ENCODE measurements at regions not wholly inside any gene's neighbourhood (a gene's known extent, or its start where the extent isn't known, plus 50 kb on each side); places are given as distances from the start of the nearest gene placed in this dataset.

DNA sequence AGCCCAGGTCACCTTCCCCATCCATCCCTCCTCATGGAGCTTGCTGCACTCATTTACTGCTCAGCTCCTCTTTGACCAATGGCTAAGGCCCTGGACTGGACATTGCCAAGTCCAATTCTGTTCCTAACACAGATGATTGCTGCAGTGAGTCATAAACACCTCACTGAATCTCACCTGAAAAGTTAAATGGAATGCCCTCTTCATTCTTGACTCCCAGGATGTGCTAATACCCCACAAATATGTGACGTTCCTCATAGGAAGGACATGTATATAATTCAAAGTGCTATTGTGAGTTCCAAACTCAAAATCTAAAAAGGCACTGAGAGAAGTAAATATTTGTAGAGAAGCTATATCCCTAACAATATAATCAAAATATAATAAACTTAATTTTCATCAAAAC lies 73.5 kb upstream of the DLX6 start:
- Histone ChIP-seq H3K27me3 (replicated peaks; ENCODE audit: insufficient read depth) (no peaks in the 10 kb centered on the region), H3K4me3 (no peak overlapping the region), H4K20me1 (ENCODE audit: insufficient read depth) (no peaks in the 10 kb centered on the region), H3K9ac (no peak overlapping the region), H3K9me2 (ENCODE audit: insufficient read depth) (no peaks in the 10 kb centered on the region), H3K4me2 (ENCODE audit: unreplicated experiment) (no peak overlapping the region), H3F3A (ENCODE audit: insufficient read depth) (no peaks in the 10 kb centered on the region), H3K9me3 (ENCODE audit: low read depth) (no peaks in the 10 kb centered on the region), H3K79me2 (ENCODE audit: insufficient read depth) (no peaks in the 10 kb centered on the region), H3K4me1 (ENCODE audit: insufficient read depth) (no peaks in the 10 kb centered on the region), H3K27ac (no peak overlapping the region), H3K36me3 (ENCODE audit: low read depth) (no peaks in the 10 kb centered on the region), H2AFZ (no peak overlapping the region)
- no peak for DNase-seq
- TF ChIP-seq EZH2phosphoT487 (IDR thresholded peaks at IDR 0.05; ENCODE audit: insufficient read depth, low read depth) (no peak), EZH2 (IDR thresholded peaks at IDR 0.05; ENCODE audit: insufficient read depth, poor library complexity, severe bottlenecking) (no peak)
- WGBS, 2 experiments (ENCODE audit: low coverage in 1 of 2, low lambda C conversion rate in 2 of 2, missing lambda C conversion rate in 2 of 2) = 38 to 49% methylated on average over 1 of the region's 1 CpG
- in situ Hi-C loops (cut with MboI) = no loop called here

DNA sequence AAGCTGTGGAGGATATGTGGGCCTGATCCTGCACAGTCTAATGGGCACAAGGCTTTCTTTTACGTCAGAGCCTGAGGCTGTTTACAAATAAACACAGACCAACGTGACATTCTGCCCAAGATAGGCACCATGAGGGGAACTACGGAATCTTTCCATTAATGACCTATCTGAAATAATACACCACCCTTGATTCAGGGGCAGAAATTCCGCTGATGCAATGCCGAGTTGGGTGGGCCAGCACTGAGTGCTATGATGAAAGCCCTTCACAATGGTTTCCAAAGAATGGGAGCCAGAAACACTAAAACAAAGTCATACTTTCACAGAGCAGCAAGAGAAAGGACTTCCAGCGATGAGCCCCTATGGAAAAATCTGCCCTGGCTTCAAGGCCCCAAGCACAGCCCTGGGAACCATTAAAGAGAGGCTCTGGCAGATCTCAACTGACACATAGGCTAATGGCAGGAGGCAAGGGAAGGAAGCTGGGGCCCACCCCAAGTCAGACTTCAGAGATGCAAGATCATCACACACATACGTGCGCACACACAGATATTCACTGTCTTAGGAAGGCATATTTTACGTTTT lies 72.2 kb upstream of the DLX6 start:
- WGBS, 2 experiments (ENCODE audit: low coverage in 1 of 2, low lambda C conversion rate in 2 of 2, missing lambda C conversion rate in 2 of 2) = 4 to 7% methylated on average over 9 of the region's 9 CpGs
- H2AFZ ChIP-seq = no peak overlapping the region
- H3K9ac ChIP-seq = no peak overlapping the region
- H3K27me3 ChIP-seq (replicated peaks; ENCODE audit: insufficient read depth) = no peaks in the 10 kb centered on the region
- no peak for DNase-seq
- no peaks in the 10 kb centered on the region for H3K9me3 ChIP-seq (ENCODE audit: low read depth)
- no peaks in the 10 kb centered on the region for H3K9me2 ChIP-seq (ENCODE audit: insufficient read depth)
- H4K20me1 ChIP-seq (ENCODE audit: insufficient read depth) = no peaks in the 10 kb centered on the region
- H3K27ac ChIP-seq = no peak overlapping the region
- H3K36me3 ChIP-seq (ENCODE audit: low read depth) = no peaks in the 10 kb centered on the region
- no peak overlapping the region for H3K4me2 ChIP-seq (ENCODE audit: unreplicated experiment)
- no peak for TF ChIP-seq EZH2phosphoT487 (IDR thresholded peaks at IDR 0.05; ENCODE audit: insufficient read depth, low read depth)
- no peak for TF ChIP-seq EZH2 (IDR thresholded peaks at IDR 0.05; ENCODE audit: insufficient read depth, poor library complexity, severe bottlenecking)
- H3K4me3 ChIP-seq = no peak overlapping the region
- no peaks in the 10 kb centered on the region for H3K79me2 ChIP-seq (ENCODE audit: insufficient read depth)
- in situ Hi-C loops (cut with MboI) = no loop called here
- H3K4me1 ChIP-seq (ENCODE audit: insufficient read depth) = no peaks in the 10 kb centered on the region
- no peaks in the 10 kb centered on the region for H3F3A ChIP-seq (ENCODE audit: insufficient read depth)

DNA sequence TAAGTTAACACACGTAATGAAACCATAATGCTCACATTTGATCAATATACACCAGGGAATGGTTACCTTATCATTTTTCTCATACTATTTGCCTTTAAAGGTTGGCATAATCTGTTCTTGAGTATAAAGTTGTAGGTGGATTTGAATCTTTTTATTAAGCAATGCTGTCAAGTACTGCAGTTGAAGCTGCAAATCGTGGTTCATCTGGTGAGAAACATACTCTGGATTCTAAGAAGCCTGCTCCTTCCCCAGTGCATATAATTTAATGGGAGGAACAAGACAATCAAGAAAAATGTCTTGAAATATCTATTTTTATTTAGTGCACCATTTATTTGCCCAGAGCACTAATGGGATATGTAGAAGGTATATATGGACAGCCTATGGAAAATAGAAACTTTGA lies 68.7 kb upstream of the DLX6 start:
- Histone ChIP-seq H3K27me3 (replicated peaks; ENCODE audit: insufficient read depth) (no peaks in the 10 kb centered on the region), H3K4me1 (ENCODE audit: insufficient read depth) (no peaks in the 10 kb centered on the region), H3K9me2 (ENCODE audit: insufficient read depth) (no peaks in the 10 kb centered on the region), H3K79me2 (ENCODE audit: insufficient read depth) (no peaks in the 10 kb centered on the region), H2AFZ (no peak overlapping the region), H3K27ac (no peak overlapping the region), H3K9ac (no peak overlapping the region), H3K36me3 (ENCODE audit: low read depth) (no peaks in the 10 kb centered on the region), H3K4me2 (ENCODE audit: unreplicated experiment) (no peak overlapping the region), H3K9me3 (ENCODE audit: low read depth) (no peaks in the 10 kb centered on the region), H3K4me3 (no peak overlapping the region), H4K20me1 (ENCODE audit: insufficient read depth) (no peaks in the 10 kb centered on the region), H3F3A (ENCODE audit: insufficient read depth) (no peaks in the 10 kb centered on the region)
- 15 to 18% methylated on average over 2 of the region's 2 CpGs for WGBS, 2 experiments (ENCODE audit: low coverage in 1 of 2, low lambda C conversion rate in 2 of 2, missing lambda C conversion rate in 2 of 2)
- DNase-seq = no peak
- TF ChIP-seq EZH2phosphoT487 (IDR thresholded peaks at IDR 0.05; ENCODE audit: insufficient read depth, low read depth) (no peak), EZH2 (IDR thresholded peaks at IDR 0.05; ENCODE audit: insufficient read depth, poor library complexity, severe bottlenecking) (no peak)
- in situ Hi-C loops (cut with MboI) = no loop called here

DNA sequence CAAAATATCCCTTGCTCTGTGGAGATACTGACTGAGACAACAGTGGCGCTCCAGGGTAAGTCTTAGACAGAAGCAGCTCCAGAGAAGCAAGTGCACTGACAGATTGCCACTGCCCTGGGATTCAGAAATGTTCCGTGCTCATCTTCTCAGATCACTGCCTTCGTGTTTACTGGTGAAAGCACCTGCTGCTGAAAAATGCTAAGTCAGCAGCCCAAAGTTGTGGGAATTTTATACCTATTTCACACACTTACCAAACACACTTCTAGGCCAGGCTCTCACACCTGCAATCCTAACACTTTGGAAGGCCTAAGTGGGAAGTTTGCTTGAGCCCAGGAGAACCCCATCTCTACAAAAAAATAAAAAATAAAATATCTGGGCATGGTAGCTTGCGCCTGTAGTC lies 63.2 kb upstream of the DLX6 start:
- TF ChIP-seq EZH2phosphoT487 (IDR thresholded peaks at IDR 0.05; ENCODE audit: insufficient read depth, low read depth) (no peak), EZH2 (IDR thresholded peaks at IDR 0.05; ENCODE audit: insufficient read depth, poor library complexity, severe bottlenecking) (no peak)
- 36 to 37% methylated on average over 4 of the region's 4 CpGs for whole genome bisulfite sequencing, 2 experiments (ENCODE audit: low coverage in 1 of 2, low lambda C conversion rate in 2 of 2, missing lambda C conversion rate in 2 of 2)
- Histone ChIP-seq H3K9me2 (ENCODE audit: insufficient read depth) (no peaks in the 10 kb centered on the region), H4K20me1 (ENCODE audit: insufficient read depth) (no peaks in the 10 kb centered on the region), H2AFZ (no peak overlapping the region), H3K27ac (no peak overlapping the region), H3K36me3 (ENCODE audit: low read depth) (no peaks in the 10 kb centered on the region), H3K4me1 (ENCODE audit: insufficient read depth) (no peaks in the 10 kb centered on the region), H3K79me2 (ENCODE audit: insufficient read depth) (no peaks in the 10 kb centered on the region), H3K4me2 (ENCODE audit: unreplicated experiment) (no peak overlapping the region), H3K27me3 (replicated peaks; ENCODE audit: insufficient read depth) (0 out of 2 replicates have a peak, but pooled peaks cover 5% of the 10 kb centered on the region), H3K9me3 (ENCODE audit: low read depth) (no peaks in the 10 kb centered on the region), H3K9ac (no peak overlapping the region), H3K4me3 (no peak overlapping the region), H3F3A (ENCODE audit: insufficient read depth) (no peaks in the 10 kb centered on the region)
- no peak for DNase-seq
- in situ Hi-C loops (cut with MboI) = no loop called here

DNA sequence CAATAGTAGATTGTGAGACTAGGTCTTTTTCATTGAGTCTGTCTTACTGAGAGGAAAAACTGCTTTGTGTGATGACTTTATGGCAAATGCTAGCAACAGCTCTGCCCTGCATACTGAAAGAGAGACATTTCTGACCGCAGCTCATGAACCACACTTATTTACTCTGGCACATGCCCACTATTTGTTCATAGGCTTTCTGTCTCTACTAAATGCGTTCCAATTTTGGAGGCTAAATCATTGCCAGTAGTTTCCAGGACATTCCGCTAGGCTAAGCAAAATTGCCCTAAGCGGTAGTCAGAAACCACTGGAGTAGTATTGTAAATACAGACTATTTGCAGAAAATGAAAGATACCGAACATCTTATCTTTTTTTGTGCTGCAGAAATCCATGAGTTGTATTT lies 55.6 kb upstream of the DLX6 start:
- Histone ChIP-seq H3K4me3 (no peak overlapping the region), H3K36me3 (ENCODE audit: low read depth) (no peaks in the 10 kb centered on the region), H2AFZ (no peak overlapping the region), H3F3A (ENCODE audit: insufficient read depth) (0 out of 2 replicates have a peak, but pooled peaks cover 5% of the 10 kb centered on the region), H3K27me3 (replicated peaks; ENCODE audit: insufficient read depth) (peaks cover 5% of the 10 kb centered on the region; the same call in 1 of the 2 replicates), H4K20me1 (ENCODE audit: insufficient read depth) (no peaks in the 10 kb centered on the region), H3K79me2 (ENCODE audit: insufficient read depth) (no peaks in the 10 kb centered on the region), H3K27ac (no peak overlapping the region), H3K4me1 (ENCODE audit: insufficient read depth) (peaks cover 8% of the 10 kb centered on the region; the same call in 1 of the 2 replicates), H3K9me3 (ENCODE audit: low read depth) (no peaks in the 10 kb centered on the region), H3K4me2 (ENCODE audit: unreplicated experiment) (no peak overlapping the region), H3K9me2 (ENCODE audit: insufficient read depth) (no peaks in the 10 kb centered on the region), H3K9ac (no peak overlapping the region)
- WGBS, 2 experiments (ENCODE audit: low coverage in 1 of 2, low lambda C conversion rate in 2 of 2, missing lambda C conversion rate in 2 of 2) = 76 to 80% methylated on average over 5 of the region's 5 CpGs
- TF ChIP-seq EZH2phosphoT487 (IDR thresholded peaks at IDR 0.05; ENCODE audit: insufficient read depth, low read depth) (no peak), EZH2 (IDR thresholded peaks at IDR 0.05; ENCODE audit: insufficient read depth, poor library complexity, severe bottlenecking) (no peak)
- peak; percentile 4 for DNase-seq
- in situ Hi-C loops (cut with MboI) = no loop called here
